Progenitor cell of endocrine pancreas (in vitro differentiated cells): ENCODE measurements at regions not wholly inside any gene's neighbourhood (a gene's known extent, or its start where the extent isn't known, plus 50 kb on each side); places are given as distances from the start of the nearest gene placed in this dataset.
A peak's percentile ranks its signal among the peaks of the same experiment; 100 is the strongest.

ENCODE experiments used
- DNase-seq: peaks from one replicate; pipeline ENCODE4 v3.0.0; 2021; ENCODE audit warnings: low spot score; ENCODE audit not compliant: unreplicated experiment
- H3K27ac Mint-ChIP-seq: 2 replicates; pipeline ENCODE4 v1.8.0; 2021; ENCODE audit warnings: mild to moderate bottlenecking, moderate library complexity, mixed read lengths
- H3K27me3 Mint-ChIP-seq: 2 replicates; pipeline ENCODE4 v1.8.0; 2021; ENCODE audit warnings: mixed read lengths
- H3K36me3 Mint-ChIP-seq: 2 replicates; pipeline ENCODE4 v1.8.0; 2022; ENCODE audit warnings: mixed read lengths; ENCODE audit not compliant: insufficient read depth
- H3K4me1 Mint-ChIP-seq: 2 replicates; pipeline ENCODE4 v1.8.0; 2021; ENCODE audit warnings: low read depth, mixed read lengths
- H3K4me3 Mint-ChIP-seq: 2 replicates; pipeline ENCODE4 v1.8.0; 2021; ENCODE audit warnings: low read depth, mild to moderate bottlenecking, moderate library complexity, mixed read lengths
- H3K9me3 Mint-ChIP-seq: 2 replicates; pipeline ENCODE4 v1.8.0; 2021; ENCODE audit warnings: low read depth, mixed read lengths
- TF ChIP-seq, protein P1 (sequence below): fragments of 200-600 bp; sonication (generic); IDR thresholded peaks from one replicate; pipeline ENCODE4 v1.5.0; 2021; ENCODE audit warnings: antibody characterized with exemption, mild to moderate bottlenecking; ENCODE audit not compliant: unreplicated experiment

DNA sequence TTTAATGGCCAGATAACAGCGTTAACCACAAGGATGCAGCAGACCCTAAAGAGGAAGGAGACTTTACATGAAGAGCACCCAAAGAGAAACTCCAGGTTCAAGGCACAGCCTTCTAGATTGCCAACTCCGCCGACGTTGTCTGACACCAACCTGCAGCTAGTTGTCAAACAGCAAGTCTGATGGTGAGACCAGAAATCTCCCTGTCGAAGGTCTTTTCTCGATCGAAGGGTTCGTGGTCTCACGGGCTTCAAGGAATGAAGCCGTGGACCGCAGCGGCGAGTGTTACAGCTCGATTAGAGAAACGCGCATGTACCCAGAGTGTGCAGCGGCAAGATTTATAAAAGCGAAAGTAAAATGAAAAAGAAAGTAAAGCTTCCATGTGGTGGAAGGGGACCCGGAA, 656.3 kb downstream of the XIRP2 start:
- no peak for DNase-seq
- peaks cover 14% of the 10 kb centered on the region for H3K36me3 Mint-ChIP-seq
- no peak overlapping the region for H3K4me3 Mint-ChIP-seq
- peaks cover 7% of the 10 kb centered on the region for H3K9me3 Mint-ChIP-seq
- no peak overlapping the region for H3K27ac Mint-ChIP-seq
- TF ChIP-seq, protein P1, sequence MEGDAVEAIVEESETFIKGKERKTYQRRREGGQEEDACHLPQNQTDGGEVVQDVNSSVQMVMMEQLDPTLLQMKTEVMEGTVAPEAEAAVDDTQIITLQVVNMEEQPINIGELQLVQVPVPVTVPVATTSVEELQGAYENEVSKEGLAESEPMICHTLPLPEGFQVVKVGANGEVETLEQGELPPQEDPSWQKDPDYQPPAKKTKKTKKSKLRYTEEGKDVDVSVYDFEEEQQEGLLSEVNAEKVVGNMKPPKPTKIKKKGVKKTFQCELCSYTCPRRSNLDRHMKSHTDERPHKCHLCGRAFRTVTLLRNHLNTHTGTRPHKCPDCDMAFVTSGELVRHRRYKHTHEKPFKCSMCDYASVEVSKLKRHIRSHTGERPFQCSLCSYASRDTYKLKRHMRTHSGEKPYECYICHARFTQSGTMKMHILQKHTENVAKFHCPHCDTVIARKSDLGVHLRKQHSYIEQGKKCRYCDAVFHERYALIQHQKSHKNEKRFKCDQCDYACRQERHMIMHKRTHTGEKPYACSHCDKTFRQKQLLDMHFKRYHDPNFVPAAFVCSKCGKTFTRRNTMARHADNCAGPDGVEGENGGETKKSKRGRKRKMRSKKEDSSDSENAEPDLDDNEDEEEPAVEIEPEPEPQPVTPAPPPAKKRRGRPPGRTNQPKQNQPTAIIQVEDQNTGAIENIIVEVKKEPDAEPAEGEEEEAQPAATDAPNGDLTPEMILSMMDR, result no peak
- H3K4me1 Mint-ChIP-seq, result peaks cover 4% of the 10 kb centered on the region
- H3K27me3 Mint-ChIP-seq, result no peaks in the 10 kb centered on the region

DNA sequence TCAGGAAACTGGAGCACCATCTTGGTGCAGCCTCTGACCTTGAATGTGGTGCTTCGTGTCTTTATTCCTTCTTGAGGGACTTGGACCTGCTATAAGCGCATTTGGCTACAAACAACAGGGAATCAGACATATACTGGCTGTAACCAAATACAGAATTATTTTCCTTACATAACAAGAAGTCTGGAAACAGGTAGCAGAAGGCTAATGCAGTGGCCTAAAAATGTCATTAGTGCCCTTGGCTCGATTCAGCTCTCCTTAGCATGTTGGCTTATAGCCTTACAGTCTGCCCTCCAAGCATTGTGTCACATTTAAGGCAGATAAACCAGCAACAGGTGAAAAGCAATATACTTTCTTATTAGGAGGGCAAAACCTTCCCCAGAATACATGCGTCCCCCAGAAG, 655.4 kb downstream of the XIRP2 start:
- Mint-ChIP-seq H3K27ac (no peak overlapping the region), H3K9me3 (peaks cover 7% of the 10 kb centered on the region), H3K27me3 (no peaks in the 10 kb centered on the region), H3K36me3 (peaks cover 11% of the 10 kb centered on the region), H3K4me1 (peaks cover 2% of the 10 kb centered on the region), H3K4me3 (no peak overlapping the region)
- DNase-seq, result no peak
- TF ChIP-seq, protein P1, result no peak

DNA sequence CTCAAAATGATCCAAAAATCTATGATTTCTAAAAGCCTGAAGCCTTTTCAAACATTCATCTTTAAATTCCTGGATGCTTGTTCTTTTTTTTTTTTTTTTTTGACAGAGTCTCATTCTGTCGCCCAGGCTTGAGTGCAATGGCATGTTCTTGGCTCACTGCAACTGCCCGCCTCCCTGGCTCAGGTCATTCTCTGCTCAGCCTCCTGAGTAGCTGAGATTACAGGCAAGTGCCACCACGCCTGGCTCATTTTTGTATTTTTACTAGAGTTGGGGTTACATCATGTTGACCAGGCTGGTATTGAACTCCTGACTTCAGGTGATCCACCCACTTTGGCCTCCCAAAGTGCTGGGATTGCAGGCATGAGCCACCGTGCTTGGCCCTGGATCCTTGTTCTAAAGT, 649.5 kb downstream of the XIRP2 start:
- peak overlapping the region; percentile 10 for H3K27ac Mint-ChIP-seq
- peaks cover 11% of the 10 kb centered on the region for H3K9me3 Mint-ChIP-seq
- peaks cover 23% of the 10 kb centered on the region for H3K36me3 Mint-ChIP-seq
- no peaks in the 10 kb centered on the region for H3K4me1 Mint-ChIP-seq
- H3K27me3 Mint-ChIP-seq, result no peaks in the 10 kb centered on the region
- no peak for DNase-seq
- TF ChIP-seq, protein P1, result no peak
- H3K4me3 Mint-ChIP-seq, result no peak overlapping the region

DNA sequence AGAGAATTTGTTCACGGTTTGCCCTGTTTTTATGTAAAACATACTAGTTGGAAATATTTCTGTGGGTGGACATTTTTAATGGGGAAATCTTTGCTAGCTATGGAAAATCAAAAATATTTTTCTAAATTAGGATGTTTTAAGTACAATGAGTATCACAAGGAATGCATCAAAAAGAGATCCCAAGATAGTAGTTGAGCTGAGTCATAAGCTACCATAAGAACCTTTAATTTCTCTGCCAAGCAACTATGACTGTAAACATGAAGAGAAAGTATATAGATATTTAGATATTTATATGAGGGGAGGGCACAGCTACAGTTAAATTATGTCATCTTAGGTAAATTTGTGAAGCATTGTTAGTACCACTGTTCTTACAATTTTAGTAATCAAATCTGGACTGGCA, 646.2 kb downstream of the XIRP2 start:
- DNase-seq, result no peak
- Mint-ChIP-seq H3K4me3 (no peak overlapping the region), H3K27me3 (no peaks in the 10 kb centered on the region), H3K36me3 (peaks cover 26% of the 10 kb centered on the region), H3K27ac (no peak overlapping the region), H3K4me1 (no peaks in the 10 kb centered on the region), H3K9me3 (peaks cover 21% of the 10 kb centered on the region)
- TF ChIP-seq, protein P1, result no peak

DNA sequence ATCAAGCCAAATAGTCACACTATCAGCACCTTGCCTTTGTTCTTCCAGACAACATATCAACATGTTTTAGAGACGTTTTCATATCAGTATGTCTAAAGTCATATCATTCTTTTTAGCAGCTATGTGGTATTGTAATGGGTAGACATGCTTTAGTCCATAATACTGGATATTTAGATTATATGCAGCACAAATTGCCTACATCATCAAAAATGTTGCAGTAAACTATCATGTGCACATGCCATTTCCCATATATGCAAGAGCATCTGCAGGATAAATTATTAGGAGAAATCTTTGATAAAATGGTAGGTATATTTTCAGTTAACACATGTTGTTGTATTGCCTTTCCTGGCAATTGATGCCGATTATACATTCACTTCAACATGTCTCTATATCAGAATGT, 636.5 kb downstream of the XIRP2 start:
- peak overlapping the region; percentile 10 for H3K27ac Mint-ChIP-seq
- no peaks in the 10 kb centered on the region for H3K27me3 Mint-ChIP-seq

More for the DNA sequence above, 636.5 kb downstream of the XIRP2 start:
- Mint-ChIP-seq H3K9me3 (peaks cover 3% of the 10 kb centered on the region), H3K36me3 (peaks cover 10% of the 10 kb centered on the region), H3K4me3 (no peak overlapping the region), H3K4me1 (peaks cover 23% of the 10 kb centered on the region)
- no peak for DNase-seq
- TF ChIP-seq, protein P1, result no peak
